Mucosa of descending colon (tissue), 3 donors: ENCODE measurements at regions not wholly inside any gene's neighbourhood (a gene's known extent, or its start where the extent isn't known, plus 50 kb on each side); places are given as distances from the start of the nearest gene placed in this dataset.
A peak's percentile ranks its signal among the peaks of the same experiment; 100 is the strongest.

ENCODE experiments used
- ATAC-seq: fragments of 200-7000 bp; cut with Tn5 transposase; one replicate; pipeline ENCODE4 v1.9.1; 2020; ENCODE audit warnings: mild to moderate bottlenecking, moderate library complexity
- DNase-seq, 3 donors: peaks; one replicate each; pipeline ENCODE4 v3.0.0-alpha.2; 2020
- H3K36me3 ChIP-seq: fragments of 200-600 bp; one replicate; pipeline ENCODE4 v1.8.0; 2021; ENCODE audit warnings: low read depth, mild to moderate bottlenecking
- H3K4me1 ChIP-seq: fragments of 200-600 bp; one replicate; pipeline ENCODE4 v1.8.0; 2021; ENCODE audit warnings: low read depth, mild to moderate bottlenecking
- H3K4me3 ChIP-seq: fragments of 200-600 bp; one replicate; pipeline ENCODE4 v1.8.0; 2021; ENCODE audit warnings: mild to moderate bottlenecking
- H3K9me3 ChIP-seq: fragments of 200-600 bp; one replicate; pipeline ENCODE4 v1.8.0; 2021; ENCODE audit warnings: mild to moderate bottlenecking
- intact Hi-C, 2 donors: fragments of 100-400 bp; cut with DNase I in 1 of 2; cut with micrococcal nuclease in 1 of 2; formaldehyde crosslinking; loops; one replicate each; pipeline versions ENCODE4 v1.11.0 to v1.11.1; 2022; cut with DNase I, micrococcal nuclease
- TF ChIP-seq, protein P1 (sequence below): fragments of 200-600 bp; IDR thresholded peaks from one replicate; pipeline ENCODE4 v1.8.0; 2022; ENCODE audit warnings: antibody characterized with exemption, mild to moderate bottlenecking
- donor health status: DM: no; HTN: no; CAD: no; lungs with moderate emphysema.
- donor health status: DM: no; HTN: no; CAD: no.
- donor health status: DM: no; HTN: yes; CAD: no.

DNA sequence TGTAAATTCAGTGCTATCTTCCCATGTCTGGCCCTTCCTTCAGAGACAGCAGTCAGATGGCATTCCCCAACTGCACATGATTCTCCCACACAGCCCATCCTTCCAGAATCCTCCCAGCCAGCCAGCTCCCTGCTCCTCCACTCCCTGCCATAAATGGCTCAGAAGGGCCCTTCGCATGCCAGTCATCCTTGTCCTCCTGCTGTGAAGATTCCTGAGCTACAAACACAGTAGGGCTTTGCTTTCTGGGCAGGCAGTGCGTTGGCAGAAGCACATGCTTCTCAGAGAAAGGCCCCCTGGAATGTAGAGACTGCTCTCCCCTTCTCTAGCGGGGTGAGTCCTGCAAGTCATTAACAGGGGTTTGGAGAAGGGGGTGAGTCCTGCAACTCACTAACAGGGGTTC is 71.9 kb downstream of the TEX51 start:
- TF ChIP-seq, protein P1, sequence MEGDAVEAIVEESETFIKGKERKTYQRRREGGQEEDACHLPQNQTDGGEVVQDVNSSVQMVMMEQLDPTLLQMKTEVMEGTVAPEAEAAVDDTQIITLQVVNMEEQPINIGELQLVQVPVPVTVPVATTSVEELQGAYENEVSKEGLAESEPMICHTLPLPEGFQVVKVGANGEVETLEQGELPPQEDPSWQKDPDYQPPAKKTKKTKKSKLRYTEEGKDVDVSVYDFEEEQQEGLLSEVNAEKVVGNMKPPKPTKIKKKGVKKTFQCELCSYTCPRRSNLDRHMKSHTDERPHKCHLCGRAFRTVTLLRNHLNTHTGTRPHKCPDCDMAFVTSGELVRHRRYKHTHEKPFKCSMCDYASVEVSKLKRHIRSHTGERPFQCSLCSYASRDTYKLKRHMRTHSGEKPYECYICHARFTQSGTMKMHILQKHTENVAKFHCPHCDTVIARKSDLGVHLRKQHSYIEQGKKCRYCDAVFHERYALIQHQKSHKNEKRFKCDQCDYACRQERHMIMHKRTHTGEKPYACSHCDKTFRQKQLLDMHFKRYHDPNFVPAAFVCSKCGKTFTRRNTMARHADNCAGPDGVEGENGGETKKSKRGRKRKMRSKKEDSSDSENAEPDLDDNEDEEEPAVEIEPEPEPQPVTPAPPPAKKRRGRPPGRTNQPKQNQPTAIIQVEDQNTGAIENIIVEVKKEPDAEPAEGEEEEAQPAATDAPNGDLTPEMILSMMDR, result no peak
- intact Hi-C loops, result no loop called here
- Histone ChIP-seq H3K36me3 (no peaks in the 10 kb centered on the region), H3K4me3 (no peak overlapping the region), H3K4me1 (peaks cover 4% of the 10 kb centered on the region), H3K9me3 (no peaks in the 10 kb centered on the region)
- DNase-seq, result no peak
- no peak for ATAC-seq

DNA sequence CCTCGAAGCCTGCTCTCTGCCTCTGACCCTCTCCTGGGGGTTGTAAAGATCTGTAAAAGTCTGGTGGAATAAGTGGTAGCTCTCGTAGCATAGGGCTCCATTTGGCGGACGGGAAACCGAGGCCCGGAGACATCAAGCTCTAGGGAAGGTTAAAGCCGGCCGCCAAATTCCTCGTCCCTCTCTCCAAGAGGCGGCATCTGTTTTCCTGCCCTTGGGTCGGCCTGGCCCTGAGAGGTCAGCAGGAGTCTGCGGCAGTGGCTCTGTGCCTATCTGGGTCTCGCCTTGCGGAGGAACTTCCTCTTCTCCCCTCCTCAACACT is 72.4 kb downstream of the TEX51 start:
- Histone ChIP-seq H3K36me3 (no peaks in the 10 kb centered on the region), H3K4me3 (no peak overlapping the region), H3K9me3 (no peaks in the 10 kb centered on the region), H3K4me1 (peaks cover 4% of the 10 kb centered on the region)
- intact Hi-C loops, result no loop called here
- TF ChIP-seq, protein P1, result no peak
- DNase-seq (no peak), ATAC-seq (no peak)

DNA sequence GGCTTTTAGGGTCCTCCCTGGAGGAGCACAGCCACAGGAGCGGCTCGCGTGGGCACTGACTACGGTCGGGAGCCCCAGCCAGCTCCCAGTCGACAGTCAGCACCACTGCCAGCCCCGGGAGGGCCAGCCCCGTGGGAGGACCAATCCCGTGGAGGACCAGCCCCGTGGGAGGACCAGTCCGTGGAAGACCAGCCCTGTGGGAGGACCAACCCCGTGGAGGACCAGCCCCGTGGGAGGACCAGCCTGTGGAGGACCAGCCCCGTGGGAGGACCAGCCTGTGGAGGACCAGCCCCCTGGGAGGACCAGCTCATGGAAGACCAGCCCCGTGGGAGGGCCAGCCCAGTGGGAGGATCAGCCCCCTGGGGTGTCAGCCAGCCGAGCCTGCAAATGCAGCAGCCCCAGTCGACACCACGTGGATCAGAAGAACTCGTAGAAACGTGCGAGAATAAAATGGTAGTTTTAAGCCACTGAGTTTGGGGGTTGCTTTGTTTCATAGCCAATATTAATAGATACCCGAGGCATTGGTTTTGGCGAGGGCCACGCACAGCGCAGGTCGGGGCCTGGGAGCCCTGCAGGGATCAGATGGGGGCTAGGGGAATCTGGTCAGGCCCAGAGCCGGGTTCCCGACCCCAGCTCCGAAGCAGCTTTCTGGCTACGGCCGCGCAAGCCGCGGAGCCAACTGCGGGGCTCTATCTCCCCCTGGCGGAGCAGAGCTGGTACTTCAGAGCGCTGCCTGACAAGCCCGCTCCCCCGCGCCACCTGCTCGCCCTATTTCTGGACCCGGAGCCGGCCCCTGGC is 73.0 kb downstream of the TEX51 start:
- TF ChIP-seq, protein P1, result peak; percentile 90
- H3K4me1 ChIP-seq, result peaks cover 4% of the 10 kb centered on the region
- intact Hi-C loops, result no loop called here
- H3K9me3 ChIP-seq, result no peaks in the 10 kb centered on the region
- H3K36me3 ChIP-seq, result no peaks in the 10 kb centered on the region
- DNase-seq, result peak; percentile 66 to 81 (median 76)
- H3K4me3 ChIP-seq, result no peak overlapping the region
- peak; percentile 97 for ATAC-seq

DNA sequence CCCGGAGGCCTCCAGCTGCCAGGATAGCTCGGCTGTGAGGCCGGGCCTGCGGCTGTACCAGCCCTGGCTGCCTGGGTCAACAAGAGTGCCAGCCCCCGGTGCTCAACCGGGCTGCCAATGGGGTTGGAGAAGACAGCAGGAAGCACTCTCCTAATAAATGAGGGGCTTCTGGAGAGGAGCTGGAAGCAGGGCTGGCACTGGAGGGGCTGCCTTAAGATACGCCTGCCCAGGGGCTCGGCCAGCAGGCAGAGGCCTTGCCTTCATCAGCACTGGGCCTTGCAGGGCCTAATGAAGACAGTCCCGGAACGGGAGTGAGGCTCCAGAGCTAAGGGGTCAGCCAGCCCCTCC is 73.6 kb downstream of the TEX51 start:
- DNase-seq (no peak), ATAC-seq (no peak)
- Histone ChIP-seq H3K36me3 (no peaks in the 10 kb centered on the region), H3K9me3 (no peaks in the 10 kb centered on the region), H3K4me3 (no peak overlapping the region), H3K4me1 (peaks cover 4% of the 10 kb centered on the region)
- intact Hi-C loops, result no loop called here
- TF ChIP-seq, protein P1, result no peak

DNA sequence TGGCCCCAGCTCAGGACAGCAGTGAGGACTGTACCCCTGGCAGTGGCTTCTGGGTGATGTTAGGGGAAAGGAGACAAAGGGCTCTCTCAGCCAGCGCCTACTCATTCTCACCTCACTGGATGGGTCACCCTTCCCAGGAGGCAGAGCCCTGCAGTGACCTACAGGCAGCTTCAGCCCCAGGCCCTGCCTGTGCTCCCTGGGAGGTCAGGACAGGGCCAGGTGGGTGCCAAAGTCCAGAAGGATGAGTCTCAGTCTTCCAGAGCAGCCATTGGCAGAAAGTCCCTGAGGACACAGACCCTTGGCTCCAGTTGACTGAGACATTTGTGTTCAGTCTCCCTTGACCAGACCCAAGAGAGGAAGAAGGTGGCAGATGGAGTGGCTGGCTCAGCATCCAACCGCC is 75.1 kb downstream of the TEX51 start:
- ATAC-seq (no peak), DNase-seq (no peak)
- Histone ChIP-seq H3K4me1 (peaks cover 4% of the 10 kb centered on the region), H3K4me3 (no peak overlapping the region), H3K36me3 (no peaks in the 10 kb centered on the region), H3K9me3 (no peaks in the 10 kb centered on the region)
- TF ChIP-seq, protein P1, result no peak
- intact Hi-C loops, result no loop called here
